Fibroblast of lung (primary cell): ENCODE measurements at regions not wholly inside any gene's neighbourhood (a gene's known extent, or its start where the extent isn't known, plus 50 kb on each side); places are given as distances from the start of the nearest gene placed in this dataset.

Experiments
- DNase-seq, 2 donors: peaks; one replicate each; pipeline versions ENCODE4 v3.0.0 to v3.0.0-alpha.2; 2010; ENCODE audit warnings: low read depth in 2 of 2
- H2AFZ ChIP-seq: 2 replicates; pipeline ENCODE4 v1.5.1; 2012; ENCODE audit warnings: low read length, control low read depth, inconsistent platforms
- H3K27ac ChIP-seq: 2 replicates; pipeline ENCODE4 v1.5.1; 2011; ENCODE audit warnings: low read length, control low read depth; ENCODE audit not compliant: insufficient read depth
- H3K27me3 ChIP-seq: 2 replicates; pipeline ENCODE4 v1.5.1; 2011; ENCODE audit warnings: mild to moderate bottlenecking, low read length; ENCODE audit not compliant: control insufficient read depth, insufficient read depth
- H3K36me3 ChIP-seq: 2 replicates; pipeline ENCODE4 v1.5.1; 2011; ENCODE audit warnings: low read length; ENCODE audit not compliant: control insufficient read depth, insufficient read depth
- H3K4me1 ChIP-seq: 2 replicates; pipeline ENCODE4 v1.5.1; 2011; ENCODE audit warnings: low read length; ENCODE audit not compliant: control insufficient read depth, insufficient read depth; ENCODE audit errors: extremely low read depth
- H3K4me2 ChIP-seq: 2 replicates; pipeline ENCODE4 v1.5.1; 2011; ENCODE audit warnings: low read length, control low read depth; ENCODE audit not compliant: insufficient read depth; ENCODE audit errors: extremely low read depth
- H3K4me3 ChIP-seq, 4 experiments: fragments of 200-600 bp in 1 of 4; sonication (generic) in 1 of 4; replicated peaks in 1 of 4; 2 replicates each; pipeline ENCODE4 v1.5.1; 2011 to 2016; ENCODE audit warnings: low read length in 4 of 4, low read depth in 3 of 4, mild to moderate bottlenecking in 3 of 4, control low read depth in 2 of 4, inconsistent platforms in 1 of 4, mixed read lengths in 1 of 4; ENCODE audit not compliant: insufficient read depth in 1 of 4; ENCODE audit errors: control extremely low read depth in 1 of 4
- H3K79me2 ChIP-seq: 2 replicates; pipeline ENCODE4 v1.5.1; 2012; ENCODE audit warnings: mild to moderate bottlenecking, low read length, inconsistent platforms; ENCODE audit not compliant: control insufficient read depth, insufficient read depth
- H3K9ac ChIP-seq: 2 replicates; pipeline ENCODE4 v1.5.1; 2011; ENCODE audit warnings: mild to moderate bottlenecking, low read length, control low read depth; ENCODE audit not compliant: insufficient read depth
- H3K9me3 ChIP-seq: 2 replicates; pipeline ENCODE4 v1.5.1; 2012; ENCODE audit warnings: low read depth, low read length; ENCODE audit not compliant: control insufficient read depth, insufficient read depth
- H4K20me1 ChIP-seq: 2 replicates; pipeline ENCODE4 v1.5.1; 2011; ENCODE audit warnings: low read length; ENCODE audit not compliant: control insufficient read depth, insufficient read depth; ENCODE audit errors: extremely low read depth
- EZH2 ChIP-seq: IDR thresholded peaks from 2 replicates; pipeline ENCODE4 v1.5.1; 2012; ENCODE audit warnings: low read length, control low read depth, mild to moderate bottlenecking; ENCODE audit errors: missing control alignments
- TF ChIP-seq, protein P1 (sequence below), 2 donors: IDR thresholded peaks in 1 of 2; conservative IDR thresholded peaks in 1 of 2; 1 replicate in 1 of 2; 2 replicates in 1 of 2; pipeline ENCODE4 v1.5.1; 2011 to 2012; ENCODE audit warnings: low read length in 2 of 2, control low read depth in 1 of 2, inconsistent platforms in 1 of 2, low read depth in 1 of 2, mild to moderate bottlenecking in 1 of 2

- no peak for DNase-seq
- Histone ChIP-seq H3K9ac (no peak overlapping the region), H2AFZ (no peak overlapping the region), H3K4me1 (peaks cover 2% of the 10 kb centered on the region), H3K9me3 (no peaks in the 10 kb centered on the region), H4K20me1 (no peaks in the 10 kb centered on the region), H3K27ac (no peak overlapping the region), H3K4me3 (no peak overlapping the region), H3K27me3 (no peaks in the 10 kb centered on the region), H3K79me2 (no peaks in the 10 kb centered on the region), H3K36me3 (no peaks in the 10 kb centered on the region), H3K4me2 (no peak overlapping the region)
- TF ChIP-seq EZH2: no peak
- TF ChIP-seq, protein P1, sequence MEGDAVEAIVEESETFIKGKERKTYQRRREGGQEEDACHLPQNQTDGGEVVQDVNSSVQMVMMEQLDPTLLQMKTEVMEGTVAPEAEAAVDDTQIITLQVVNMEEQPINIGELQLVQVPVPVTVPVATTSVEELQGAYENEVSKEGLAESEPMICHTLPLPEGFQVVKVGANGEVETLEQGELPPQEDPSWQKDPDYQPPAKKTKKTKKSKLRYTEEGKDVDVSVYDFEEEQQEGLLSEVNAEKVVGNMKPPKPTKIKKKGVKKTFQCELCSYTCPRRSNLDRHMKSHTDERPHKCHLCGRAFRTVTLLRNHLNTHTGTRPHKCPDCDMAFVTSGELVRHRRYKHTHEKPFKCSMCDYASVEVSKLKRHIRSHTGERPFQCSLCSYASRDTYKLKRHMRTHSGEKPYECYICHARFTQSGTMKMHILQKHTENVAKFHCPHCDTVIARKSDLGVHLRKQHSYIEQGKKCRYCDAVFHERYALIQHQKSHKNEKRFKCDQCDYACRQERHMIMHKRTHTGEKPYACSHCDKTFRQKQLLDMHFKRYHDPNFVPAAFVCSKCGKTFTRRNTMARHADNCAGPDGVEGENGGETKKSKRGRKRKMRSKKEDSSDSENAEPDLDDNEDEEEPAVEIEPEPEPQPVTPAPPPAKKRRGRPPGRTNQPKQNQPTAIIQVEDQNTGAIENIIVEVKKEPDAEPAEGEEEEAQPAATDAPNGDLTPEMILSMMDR (conservative IDR thresholded peaks at IDR 0.05 in 1 of 2, IDR thresholded peaks at IDR 0.05 in 1 of 2; ENCODE audit: low read depth in 1 of 2, low read length in 2 of 2): no peak
These were observed 264.4 kb downstream of the COL12A1 start for GRCh38 chr6:74941424-74941823.

- TF ChIP-seq, protein P1 (conservative IDR thresholded peaks at IDR 0.05 in 1 of 2, IDR thresholded peaks at IDR 0.05 in 1 of 2; ENCODE audit: low read depth in 1 of 2, low read length in 2 of 2): no peak
- TF ChIP-seq EZH2: no peak
- no peak overlapping the region for H3K27ac ChIP-seq
- H3K27me3 ChIP-seq: no peaks in the 10 kb centered on the region
- peaks cover 2% of the 10 kb centered on the region for H3K4me1 ChIP-seq
- H4K20me1 ChIP-seq: no peaks in the 10 kb centered on the region
- no peaks in the 10 kb centered on the region for H3K36me3 ChIP-seq
- H3K4me3 ChIP-seq: no peak overlapping the region
- peak in 1 of 2 donors; percentile 42 for DNase-seq
- H2AFZ ChIP-seq: no peak overlapping the region
- no peaks in the 10 kb centered on the region for H3K79me2 ChIP-seq
- H3K9me3 ChIP-seq: no peaks in the 10 kb centered on the region
- H3K4me2 ChIP-seq: no peak overlapping the region
- H3K9ac ChIP-seq: no peak overlapping the region
These were observed 265.9 kb downstream of the COL12A1 start for GRCh38 chr6:74939721-74940620.

GRCh38 chr6:74939151-74939708 lies 266.6 kb downstream of the COL12A1 start:
- no peaks in the 10 kb centered on the region for H3K36me3 ChIP-seq
- no peaks in the 10 kb centered on the region for H3K79me2 ChIP-seq
- DNase-seq: peak in 1 of 2 donors; percentile 21
- H3K9ac ChIP-seq: no peak overlapping the region
- H3K27me3 ChIP-seq: no peaks in the 10 kb centered on the region
- no peak overlapping the region for H3K4me2 ChIP-seq
- no peak overlapping the region for H2AFZ ChIP-seq
- TF ChIP-seq, protein P1 (conservative IDR thresholded peaks at IDR 0.05 in 1 of 2, IDR thresholded peaks at IDR 0.05 in 1 of 2; ENCODE audit: low read depth in 1 of 2, low read length in 2 of 2): no peak
- no peak for TF ChIP-seq EZH2
- H4K20me1 ChIP-seq: no peaks in the 10 kb centered on the region
- no peak overlapping the region for H3K27ac ChIP-seq
- H3K4me1 ChIP-seq: peaks cover 2% of the 10 kb centered on the region
- no peaks in the 10 kb centered on the region for H3K9me3 ChIP-seq
- no peak overlapping the region for H3K4me3 ChIP-seq
